ENCODE measurements at regions not wholly inside any gene's neighbourhood (a gene's known extent, or its start where the extent isn't known, plus 50 kb on each side); places are given as distances from the start of the nearest gene placed in this dataset.

GRCh38 chr15:26045516-26045915 is 182.4 kb upstream of the ATP10A start:
- no peaks in the 10 kb centered on the region for H4K20me1 ChIP-seq (ENCODE audit: insufficient read depth)
- intact Hi-C loops (cut with micrococcal nuclease), result no loop called here
- ChIA-PET POLR2A (no interaction called here), RAD21 (ENCODE audit: low non-redundant PET in 1 of 2, low total read pairs in 2 of 2, uncharacterized antibody in 2 of 2, unreplicated experiment in 2 of 2) (no interaction called here), CTCF (no interaction called here)
- peaks cover 4 to 39% of the 10 kb centered on the region in 2 experiments; a peak in 2 of 4 replicates for H3K9me3 ChIP-seq (ENCODE audit: control insufficient read depth in 1 of 2, insufficient read depth in 1 of 2, low read depth in 1 of 2, low read length in 2 of 2)
- no peak for ATAC-seq
- H2AFZ ChIP-seq (ENCODE audit: low read depth, low read length, poor library complexity, severe bottlenecking), result no peak overlapping the region
- no peaks in the 10 kb centered on the region for H3K27me3 ChIP-seq (ENCODE audit: insufficient read depth, low read length)
- no peak overlapping the region for H3K4me3 ChIP-seq (replicated peaks in 1 of 2; ENCODE audit: low read depth in 1 of 2, low read length in 2 of 2)
- TF ChIP-seq ATF3 (IDR thresholded peaks at IDR 0.05), result no peak
- no peak for TF ChIP-seq EZH2phosphoT487 (IDR thresholded peaks at IDR 0.05; ENCODE audit: borderline replicate concordance)
- TF ChIP-seq POLR2A (IDR thresholded peaks at IDR 0.05; ENCODE audit: borderline replicate concordance, extremely low read depth, insufficient read depth, insufficient read length), result no peak
- TF ChIP-seq SP1 (IDR thresholded peaks at IDR 0.05; ENCODE audit: low read depth), result no peak
- TF ChIP-seq CBX3 (IDR thresholded peaks at IDR 0.05; ENCODE audit: low read depth), result no peak
- no peak for TF ChIP-seq EGR1 (IDR thresholded peaks at IDR 0.05; ENCODE audit: low read depth)
- TF ChIP-seq ELF1 (IDR thresholded peaks at IDR 0.05; ENCODE audit: borderline replicate concordance, low read depth), result no peak
- no peaks in the 10 kb centered on the region for H3K9me2 ChIP-seq (ENCODE audit: insufficient read depth)
- H3K4me2 ChIP-seq (ENCODE audit: low read length), result no peak overlapping the region
- no peaks in the 10 kb centered on the region for H3K4me1 ChIP-seq (ENCODE audit: control insufficient read depth in 1 of 2, insufficient read depth in 2 of 2, low read length in 2 of 2)
- DNase-seq (ENCODE audit: low read depth, low spot score), result no peak
- H3K36me3 ChIP-seq (ENCODE audit: control insufficient read depth in 1 of 2, insufficient read depth in 2 of 2, low read length in 2 of 2), result no peaks in the 10 kb centered on the region
- H3K9ac ChIP-seq (ENCODE audit: low read length), result no peak overlapping the region
- BruUV-seq (replicated peaks), result no TSS peak
- H3K79me2 ChIP-seq (ENCODE audit: insufficient read depth, low read length), result no peaks in the 10 kb centered on the region
- H3K27ac ChIP-seq (ENCODE audit: low read depth, low read length), result no peak overlapping the region

GRCh38 chr15:26043018-26043417 is 179.9 kb upstream of the ATP10A start:
- no peaks in the 10 kb centered on the region for H3K4me1 ChIP-seq (ENCODE audit: control insufficient read depth in 1 of 2, insufficient read depth in 2 of 2, low read length in 2 of 2)
- H2AFZ ChIP-seq (ENCODE audit: low read depth, low read length, poor library complexity, severe bottlenecking), result no peak overlapping the region
- ChIA-PET POLR2A (no interaction called here), CTCF (no interaction called here), RAD21 (ENCODE audit: low non-redundant PET in 1 of 2, low total read pairs in 2 of 2, uncharacterized antibody in 2 of 2, unreplicated experiment in 2 of 2) (no interaction called here)
- H3K4me2 ChIP-seq (ENCODE audit: low read length), result no peak overlapping the region
- no peak for ATAC-seq
- BruUV-seq (replicated peaks), result no TSS peak
- DNase-seq (ENCODE audit: low read depth, low spot score), result no peak
- intact Hi-C loops (cut with micrococcal nuclease), result no loop called here
- H3K4me3 ChIP-seq (replicated peaks in 1 of 2; ENCODE audit: low read depth in 1 of 2, low read length in 2 of 2), result no peak overlapping the region
- H3K9me3 ChIP-seq (ENCODE audit: control insufficient read depth in 1 of 2, insufficient read depth in 1 of 2, low read depth in 1 of 2, low read length in 2 of 2), result peaks cover 4 to 35% of the 10 kb centered on the region in 2 experiments; a peak in 2 of 4 replicates
- no peaks in the 10 kb centered on the region for H3K79me2 ChIP-seq (ENCODE audit: insufficient read depth, low read length)
- no peaks in the 10 kb centered on the region for H4K20me1 ChIP-seq (ENCODE audit: insufficient read depth)
- no peaks in the 10 kb centered on the region for H3K36me3 ChIP-seq (ENCODE audit: control insufficient read depth in 1 of 2, insufficient read depth in 2 of 2, low read length in 2 of 2)
- no peaks in the 10 kb centered on the region for H3K9me2 ChIP-seq (ENCODE audit: insufficient read depth)
- no peak overlapping the region for H3K27ac ChIP-seq (ENCODE audit: low read depth, low read length)
- no peaks in the 10 kb centered on the region for H3K27me3 ChIP-seq (ENCODE audit: insufficient read depth, low read length)
- H3K9ac ChIP-seq (ENCODE audit: low read length), result no peak overlapping the region
- TF ChIP-seq POLR2A (IDR thresholded peaks at IDR 0.05; ENCODE audit: borderline replicate concordance, extremely low read depth, insufficient read depth, insufficient read length) (no peak), ZBTB33 (IDR thresholded peaks at IDR 0.05; ENCODE audit: extremely low read depth, insufficient replicate concordance, low read length) (no peak), CBX3 (IDR thresholded peaks at IDR 0.05; ENCODE audit: low read depth) (no peak), RAD21 (IDR thresholded peaks at IDR 0.05; ENCODE audit: low read depth) (no peak), TCF7L2 (IDR thresholded peaks at IDR 0.05; ENCODE audit: borderline replicate concordance, extremely low read depth, insufficient read depth, insufficient read length) (no peak), ZFX (IDR thresholded peaks at IDR 0.05) (no peak), ZNF274 (IDR thresholded peaks at IDR 0.05; ENCODE audit: low read depth, low read length) (no peak), CTCF (IDR thresholded peaks at IDR 0.05 in 2 of 3, conservative IDR thresholded peaks at IDR 0.05 in 1 of 3; ENCODE audit: borderline replicate concordance in 1 of 3, insufficient read depth in 1 of 3, low read depth in 2 of 3, low read length in 2 of 3) (no peak), SRF (IDR thresholded peaks at IDR 0.05; ENCODE audit: low read depth) (no peak), POLR2AphosphoS5 (IDR thresholded peaks at IDR 0.05; ENCODE audit: low read depth, low read length) (no peak), FOSL1 (IDR thresholded peaks at IDR 0.05; ENCODE audit: low read depth) (no peak), EGR1 (IDR thresholded peaks at IDR 0.05; ENCODE audit: low read depth) (no peak)
